Fibroblast of lung (primary cell): ENCODE measurements at regions not wholly inside any gene's neighbourhood (a gene's known extent, or its start where the extent isn't known, plus 50 kb on each side); places are given as distances from the start of the nearest gene placed in this dataset.

Experiments
- DNase-seq, 2 donors: peaks; one replicate each; pipeline versions ENCODE4 v3.0.0 to v3.0.0-alpha.2; 2010; ENCODE audit warnings: low read depth in 2 of 2
- H2AFZ ChIP-seq: 2 replicates; pipeline ENCODE4 v1.5.1; 2012; ENCODE audit warnings: low read length, control low read depth, inconsistent platforms
- H3K27ac ChIP-seq: 2 replicates; pipeline ENCODE4 v1.5.1; 2011; ENCODE audit warnings: low read length, control low read depth; ENCODE audit not compliant: insufficient read depth
- H3K27me3 ChIP-seq: 2 replicates; pipeline ENCODE4 v1.5.1; 2011; ENCODE audit warnings: mild to moderate bottlenecking, low read length; ENCODE audit not compliant: control insufficient read depth, insufficient read depth
- H3K36me3 ChIP-seq: 2 replicates; pipeline ENCODE4 v1.5.1; 2011; ENCODE audit warnings: low read length; ENCODE audit not compliant: control insufficient read depth, insufficient read depth
- H3K4me1 ChIP-seq: 2 replicates; pipeline ENCODE4 v1.5.1; 2011; ENCODE audit warnings: low read length; ENCODE audit not compliant: control insufficient read depth, insufficient read depth; ENCODE audit errors: extremely low read depth
- H3K4me2 ChIP-seq: 2 replicates; pipeline ENCODE4 v1.5.1; 2011; ENCODE audit warnings: low read length, control low read depth; ENCODE audit not compliant: insufficient read depth; ENCODE audit errors: extremely low read depth
- H3K4me3 ChIP-seq, 4 experiments: fragments of 200-600 bp in 1 of 4; sonication (generic) in 1 of 4; replicated peaks in 1 of 4; 2 replicates each; pipeline ENCODE4 v1.5.1; 2011 to 2016; ENCODE audit warnings: low read length in 4 of 4, low read depth in 3 of 4, mild to moderate bottlenecking in 3 of 4, control low read depth in 2 of 4, inconsistent platforms in 1 of 4, mixed read lengths in 1 of 4; ENCODE audit not compliant: insufficient read depth in 1 of 4; ENCODE audit errors: control extremely low read depth in 1 of 4
- H3K79me2 ChIP-seq: 2 replicates; pipeline ENCODE4 v1.5.1; 2012; ENCODE audit warnings: mild to moderate bottlenecking, low read length, inconsistent platforms; ENCODE audit not compliant: control insufficient read depth, insufficient read depth
- H3K9ac ChIP-seq: 2 replicates; pipeline ENCODE4 v1.5.1; 2011; ENCODE audit warnings: mild to moderate bottlenecking, low read length, control low read depth; ENCODE audit not compliant: insufficient read depth
- H3K9me3 ChIP-seq: 2 replicates; pipeline ENCODE4 v1.5.1; 2012; ENCODE audit warnings: low read depth, low read length; ENCODE audit not compliant: control insufficient read depth, insufficient read depth
- H4K20me1 ChIP-seq: 2 replicates; pipeline ENCODE4 v1.5.1; 2011; ENCODE audit warnings: low read length; ENCODE audit not compliant: control insufficient read depth, insufficient read depth; ENCODE audit errors: extremely low read depth
- CTCF ChIP-seq, 2 donors: IDR thresholded peaks in 1 of 2; conservative IDR thresholded peaks in 1 of 2; 1 replicate in 1 of 2; 2 replicates in 1 of 2; pipeline ENCODE4 v1.5.1; 2011 to 2012; ENCODE audit warnings: low read length in 2 of 2, control low read depth in 1 of 2, inconsistent platforms in 1 of 2, low read depth in 1 of 2, mild to moderate bottlenecking in 1 of 2
- EZH2 ChIP-seq: IDR thresholded peaks from 2 replicates; pipeline ENCODE4 v1.5.1; 2012; ENCODE audit warnings: low read length, control low read depth, mild to moderate bottlenecking; ENCODE audit errors: missing control alignments

DNA sequence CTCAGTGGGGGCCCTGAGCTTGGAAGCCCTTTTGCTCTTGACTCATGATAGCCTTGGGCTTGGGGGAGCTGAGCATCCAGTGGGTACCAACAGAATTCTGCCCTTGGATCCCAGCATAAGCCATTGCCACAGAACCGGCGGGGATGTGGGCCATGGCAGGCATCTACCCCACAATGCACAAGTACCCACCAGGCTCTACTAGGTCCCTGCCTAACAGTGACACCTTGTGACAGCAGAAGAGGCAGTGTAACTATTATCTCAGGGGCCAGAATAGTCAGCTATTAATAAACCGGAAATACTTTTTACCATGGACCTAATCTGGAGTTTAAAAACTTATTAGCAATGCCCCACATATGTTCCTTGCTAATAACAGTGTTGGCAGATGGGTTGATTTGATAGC, 397.2 kb downstream of the TMEM182 start:
- H3K27ac ChIP-seq, result no peak overlapping the region
- H2AFZ ChIP-seq, result no peak overlapping the region
- TF ChIP-seq EZH2 (no peak), CTCF (conservative IDR thresholded peaks at IDR 0.05 in 1 of 2, IDR thresholded peaks at IDR 0.05 in 1 of 2; ENCODE audit: low read depth in 1 of 2, low read length in 2 of 2) (no peak)
- no peak for DNase-seq
- no peaks in the 10 kb centered on the region for H3K4me1 ChIP-seq
- no peaks in the 10 kb centered on the region for H3K36me3 ChIP-seq
- no peak overlapping the region for H3K4me3 ChIP-seq
- no peak overlapping the region for H3K9ac ChIP-seq
- no peak overlapping the region for H3K4me2 ChIP-seq
- no peaks in the 10 kb centered on the region for H3K79me2 ChIP-seq
- no peaks in the 10 kb centered on the region for H3K27me3 ChIP-seq
- no peaks in the 10 kb centered on the region for H3K9me3 ChIP-seq
- no peaks in the 10 kb centered on the region for H4K20me1 ChIP-seq

- Histone ChIP-seq H3K4me1 (no peaks in the 10 kb centered on the region), H3K27me3 (no peaks in the 10 kb centered on the region), H3K79me2 (no peaks in the 10 kb centered on the region), H2AFZ (no peak overlapping the region), H4K20me1 (no peaks in the 10 kb centered on the region), H3K9ac (no peak overlapping the region), H3K9me3 (no peaks in the 10 kb centered on the region), H3K27ac (no peak overlapping the region), H3K36me3 (no peaks in the 10 kb centered on the region), H3K4me2 (no peak overlapping the region), H3K4me3 (no peak overlapping the region)
- TF ChIP-seq CTCF (conservative IDR thresholded peaks at IDR 0.05 in 1 of 2, IDR thresholded peaks at IDR 0.05 in 1 of 2; ENCODE audit: low read depth in 1 of 2, low read length in 2 of 2), result peak; percentile 61 to 72
- no peak for TF ChIP-seq EZH2
- peak; percentile 54 to 57 for DNase-seq
Measured at GRCh38 chr2:103161456-103162289, 399.8 kb downstream of the TMEM182 start.

DNA sequence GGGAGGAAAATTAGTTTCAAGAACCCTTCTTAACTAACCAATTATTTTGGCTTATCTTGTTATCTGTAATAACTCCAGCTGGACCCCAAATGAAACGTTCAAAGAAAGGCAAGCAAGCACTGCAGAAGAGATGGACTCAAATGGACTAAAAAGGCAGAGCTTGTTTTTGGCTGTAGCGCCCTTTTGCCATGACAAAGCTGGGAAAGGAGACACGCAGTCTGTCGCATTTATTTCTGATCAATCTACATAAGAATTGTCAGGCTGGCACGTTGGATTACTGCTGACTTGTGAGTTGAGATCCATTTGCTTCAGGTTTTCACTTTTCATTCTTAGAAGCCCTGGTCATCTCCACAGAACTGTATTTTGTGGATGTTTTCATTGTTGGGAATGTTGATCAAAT, 402.9 kb downstream of the TMEM182 start:
- Histone ChIP-seq H3K4me2 (no peak overlapping the region), H4K20me1 (no peaks in the 10 kb centered on the region), H3K9ac (no peak overlapping the region), H2AFZ (no peak overlapping the region), H3K4me3 (no peak overlapping the region), H3K27ac (no peak overlapping the region), H3K9me3 (no peaks in the 10 kb centered on the region), H3K27me3 (no peaks in the 10 kb centered on the region), H3K36me3 (no peaks in the 10 kb centered on the region), H3K4me1 (no peaks in the 10 kb centered on the region), H3K79me2 (no peaks in the 10 kb centered on the region)
- no peak for TF ChIP-seq CTCF (conservative IDR thresholded peaks at IDR 0.05 in 1 of 2, IDR thresholded peaks at IDR 0.05 in 1 of 2; ENCODE audit: low read depth in 1 of 2, low read length in 2 of 2)
- no peak for TF ChIP-seq EZH2
- no peak for DNase-seq
